ENCODE measurements at regions not wholly inside any gene's neighbourhood (a gene's known extent, or its start where the extent isn't known, plus 50 kb on each side); places are given as distances from the start of the nearest gene placed in this dataset.

DNA sequence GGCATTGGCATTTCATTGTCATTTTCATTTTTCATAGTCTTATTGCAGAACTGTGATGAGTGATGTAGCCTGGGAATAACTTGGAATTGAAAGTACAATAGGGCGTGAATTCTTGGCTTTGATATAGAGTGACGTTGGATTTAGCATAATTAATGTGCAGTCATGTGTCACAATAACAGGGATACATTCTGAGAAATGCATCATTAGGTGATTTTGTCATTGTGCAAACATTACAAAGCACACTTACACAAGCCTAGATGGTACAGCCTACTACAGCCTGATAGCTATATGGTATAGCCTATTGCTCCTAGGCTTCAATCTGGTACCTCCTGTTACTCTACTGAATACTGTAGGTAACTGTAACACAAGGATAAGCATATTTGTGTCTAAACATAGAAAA lies 300.8 kb downstream of the DTHD1 start:
- TF ChIP-seq CTCF (IDR thresholded peaks at IDR 0.05; ENCODE audit: poor library complexity) (no peak), EZH2 (IDR thresholded peaks at IDR 0.05; ENCODE audit: borderline replicate concordance) (no peak)

All from hepatocyte (in vitro differentiated cells).